Tibial nerve (tissue), 3 donors: ENCODE measurements at regions not wholly inside any gene's neighbourhood (a gene's known extent, or its start where the extent isn't known, plus 50 kb on each side); places are given as distances from the start of the nearest gene placed in this dataset.

Source experiments
- POLR2A ChIP-seq, 2 donors: fragments of 450-650 bp; IDR thresholded peaks; one replicate each; pipeline ENCODE4 v1.6.1; 2017; ENCODE audit warnings: antibody characterized with exemption in 2 of 2, mild to moderate bottlenecking in 2 of 2, moderate library complexity in 2 of 2
- TF ChIP-seq, protein P1 (sequence below), 5 experiments: fragments of 200-600 bp in 3 of 5; fragments of 450-650 bp in 2 of 5; sonication (generic) in 3 of 5; IDR thresholded peaks; one replicate each; pipeline ENCODE4 v1.5.1; 2016 to 2019; ENCODE audit warnings: antibody characterized with exemption in 5 of 5, mild to moderate bottlenecking in 3 of 5, moderate library complexity in 2 of 5

DNA sequence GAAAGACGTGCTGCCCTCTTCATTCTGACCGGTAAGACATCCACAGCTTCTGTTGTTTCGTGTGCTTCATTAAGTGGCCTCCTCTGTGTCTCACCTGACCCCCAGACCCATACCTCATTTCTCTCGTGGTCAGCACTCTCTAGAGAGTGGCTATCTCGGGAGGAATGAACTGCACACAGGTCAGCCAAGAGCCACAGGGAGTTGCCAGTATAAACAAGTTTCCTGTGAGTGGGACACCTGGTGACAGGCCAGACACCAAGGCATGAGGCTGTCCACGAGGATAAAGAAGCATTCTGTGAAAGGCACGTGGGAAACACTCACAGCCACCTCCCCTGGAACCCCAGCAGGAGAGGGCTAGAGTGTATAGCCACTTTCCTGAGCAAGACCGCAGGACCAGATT, 115.8 kb downstream of the NUFIP1 start:
- TF ChIP-seq, protein P1, sequence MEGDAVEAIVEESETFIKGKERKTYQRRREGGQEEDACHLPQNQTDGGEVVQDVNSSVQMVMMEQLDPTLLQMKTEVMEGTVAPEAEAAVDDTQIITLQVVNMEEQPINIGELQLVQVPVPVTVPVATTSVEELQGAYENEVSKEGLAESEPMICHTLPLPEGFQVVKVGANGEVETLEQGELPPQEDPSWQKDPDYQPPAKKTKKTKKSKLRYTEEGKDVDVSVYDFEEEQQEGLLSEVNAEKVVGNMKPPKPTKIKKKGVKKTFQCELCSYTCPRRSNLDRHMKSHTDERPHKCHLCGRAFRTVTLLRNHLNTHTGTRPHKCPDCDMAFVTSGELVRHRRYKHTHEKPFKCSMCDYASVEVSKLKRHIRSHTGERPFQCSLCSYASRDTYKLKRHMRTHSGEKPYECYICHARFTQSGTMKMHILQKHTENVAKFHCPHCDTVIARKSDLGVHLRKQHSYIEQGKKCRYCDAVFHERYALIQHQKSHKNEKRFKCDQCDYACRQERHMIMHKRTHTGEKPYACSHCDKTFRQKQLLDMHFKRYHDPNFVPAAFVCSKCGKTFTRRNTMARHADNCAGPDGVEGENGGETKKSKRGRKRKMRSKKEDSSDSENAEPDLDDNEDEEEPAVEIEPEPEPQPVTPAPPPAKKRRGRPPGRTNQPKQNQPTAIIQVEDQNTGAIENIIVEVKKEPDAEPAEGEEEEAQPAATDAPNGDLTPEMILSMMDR (IDR thresholded peaks at IDR 0.05) = no peak
- TF ChIP-seq POLR2A (IDR thresholded peaks at IDR 0.05) = no peak
